A204.1 (cell line): ENCODE measurements at regions not wholly inside any gene's neighbourhood (a gene's known extent, or its start where the extent isn't known, plus 50 kb on each side); places are given as distances from the start of the nearest gene placed in this dataset.

Experiments
- FAIRE-seq: peaks from 2 replicates; lab custom pipeline; 2012; peaks lifted over from hg19 to GRCh38; lab: Jason Lieb, UNC

DNA sequence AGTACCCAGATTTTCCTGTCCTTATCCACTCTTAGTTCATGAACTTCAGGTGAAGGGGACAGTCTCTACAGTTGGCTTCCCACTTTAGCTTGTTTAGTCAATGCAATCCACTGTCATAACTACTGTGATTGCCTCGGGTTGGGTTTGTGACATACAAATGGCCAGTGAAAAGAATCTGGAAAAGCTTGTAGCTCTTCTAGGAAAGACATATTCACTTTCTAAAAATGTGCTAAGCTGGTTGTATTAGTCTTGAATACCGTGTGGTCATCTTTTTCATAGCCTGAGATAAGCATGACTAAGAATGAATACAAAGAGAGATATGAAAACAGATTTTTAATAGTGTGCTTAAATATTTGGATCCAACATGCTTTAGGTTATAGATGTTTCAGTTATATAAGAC is 1443.5 kb upstream of the IGFBP7 start:
- no peak for FAIRE-seq

DNA sequence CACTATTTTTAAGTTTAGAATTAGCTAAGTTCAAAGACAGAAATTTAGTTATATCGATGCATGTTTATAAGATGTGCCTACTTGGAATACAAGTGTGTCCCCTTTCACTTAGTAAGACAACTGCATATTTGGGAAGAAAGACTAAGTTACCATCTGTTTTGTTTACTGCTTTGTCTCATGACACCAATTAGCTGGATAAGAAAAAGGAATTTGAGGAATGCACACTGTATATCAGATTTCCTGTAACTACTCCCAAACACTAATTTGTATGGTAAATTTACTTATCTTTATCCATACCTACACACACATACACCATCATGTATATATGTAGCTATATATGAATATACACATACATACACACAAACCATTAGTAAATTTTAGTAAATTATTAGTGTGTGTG is 1442.8 kb upstream of the IGFBP7 start:
- no peak for FAIRE-seq

- FAIRE-seq = no peak
Observed at GRCh38 chr4:58551676-58552075, 1441.5 kb upstream of the IGFBP7 start.

GRCh38 chr4:58543465-58543864 is 1433.3 kb upstream of the IGFBP7 start:
- no peak for FAIRE-seq

- FAIRE-seq = no peak
Observed at GRCh38 chr4:58541926-58542325, 1431.7 kb upstream of the IGFBP7 start.

DNA sequence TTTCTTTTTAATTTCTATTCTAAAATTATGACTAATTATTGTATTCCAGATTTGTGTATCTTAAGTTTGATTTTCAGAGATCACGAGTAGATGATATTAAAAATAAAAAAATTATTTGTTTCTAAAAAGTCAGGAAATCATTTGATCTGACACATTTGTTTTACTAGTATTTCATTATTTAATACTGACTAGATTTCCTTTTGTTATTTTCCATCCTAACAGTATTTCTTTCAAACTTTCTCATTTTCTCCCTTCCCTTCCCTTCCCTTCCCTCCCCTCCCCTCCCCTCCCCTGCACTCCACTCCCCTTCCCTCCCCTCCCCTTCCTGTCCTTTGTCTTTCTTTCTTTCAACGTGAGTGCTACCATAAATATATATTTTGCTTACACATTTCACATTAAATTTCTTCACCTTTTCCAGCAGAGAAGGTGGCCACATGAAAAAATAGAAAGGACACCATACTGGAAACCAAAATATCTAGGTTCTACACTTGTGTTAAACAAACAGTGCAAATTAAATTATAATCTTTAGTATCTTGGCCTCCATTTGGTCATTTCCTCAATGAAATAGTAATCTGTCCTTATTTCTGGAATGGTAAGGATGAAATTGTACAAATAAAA is 1412.7 kb upstream of the IGFBP7 start:
- FAIRE-seq = peak; percentile 80

DNA sequence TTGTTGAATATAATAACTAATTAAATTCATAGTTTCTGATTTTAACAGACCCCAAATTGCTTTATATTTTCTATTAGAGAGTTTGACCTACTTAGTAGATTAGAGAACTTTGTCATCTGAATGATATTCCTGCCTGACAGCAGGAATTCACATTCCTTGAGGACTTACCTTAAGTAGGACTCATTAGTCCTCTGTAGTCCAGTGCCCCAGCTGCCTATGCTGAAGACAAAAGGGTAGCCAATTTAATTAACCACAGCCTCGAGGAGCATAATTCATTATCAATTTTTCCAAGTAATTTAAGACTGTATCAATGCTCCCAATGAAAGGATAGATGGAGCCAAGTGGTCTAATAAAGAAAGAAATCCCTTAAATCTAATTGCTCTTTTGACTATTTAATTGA is 1405.0 kb upstream of the IGFBP7 start:
- no peak for FAIRE-seq

GRCh38 chr4:58514299-58514698 is 1404.1 kb upstream of the IGFBP7 start:
- FAIRE-seq = peak; percentile 91

DNA sequence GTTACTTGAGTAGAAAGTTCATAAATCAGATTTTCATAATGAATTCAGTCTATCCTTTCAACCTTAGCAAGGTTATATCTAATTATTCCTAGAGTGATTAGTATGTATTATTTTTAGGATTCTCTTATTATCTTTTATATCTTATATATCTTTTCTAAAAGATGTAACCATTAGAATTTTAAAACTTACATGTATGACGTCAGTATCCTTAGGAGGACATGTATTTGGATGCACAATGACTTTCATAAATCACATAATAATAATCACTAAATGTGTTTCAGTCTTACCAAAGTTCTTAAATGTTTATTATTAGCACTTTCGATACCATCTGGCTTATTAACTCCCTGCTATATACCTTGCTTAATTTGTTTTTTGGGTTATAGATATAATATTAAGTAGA is 1400.5 kb upstream of the IGFBP7 start:
- no peak for FAIRE-seq

- no peak for FAIRE-seq
Observed at GRCh38 chr4:58507079-58507478, 1396.9 kb upstream of the IGFBP7 start.

- FAIRE-seq = no peak
Observed at GRCh38 chr4:58502839-58503238, 1392.7 kb upstream of the IGFBP7 start.

- no peak for FAIRE-seq
Observed at GRCh38 chr4:58499182-58499581, 1389.0 kb upstream of the IGFBP7 start.

- no peak for FAIRE-seq
Observed at GRCh38 chr4:58491620-58492019, 1381.4 kb upstream of the IGFBP7 start.

GRCh38 chr4:58477950-58478349 is 1367.8 kb upstream of the IGFBP7 start:
- no peak for FAIRE-seq

GRCh38 chr4:58477513-58477912 is 1367.3 kb upstream of the IGFBP7 start:
- no peak for FAIRE-seq

DNA sequence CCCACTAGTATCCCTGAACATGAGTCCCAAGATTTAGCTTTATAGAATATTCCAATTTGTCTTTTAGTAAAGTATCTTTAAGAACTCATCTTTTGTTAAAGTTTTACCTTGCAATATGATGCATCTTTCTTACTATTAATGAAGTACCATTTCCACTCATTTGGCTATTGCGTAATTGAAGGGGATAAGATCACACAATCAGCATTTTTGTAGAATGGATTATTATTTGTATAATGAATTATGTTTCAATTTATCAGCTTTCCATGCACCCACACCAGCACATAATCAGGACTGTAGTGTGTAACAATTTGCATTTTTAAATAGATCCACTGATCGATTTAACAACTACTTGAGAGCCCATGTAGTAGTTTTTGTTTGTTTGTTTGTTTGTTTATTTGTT is 1364.9 kb upstream of the IGFBP7 start:
- no peak for FAIRE-seq

GRCh38 chr4:58465031-58465430 is 1354.8 kb upstream of the IGFBP7 start:
- no peak for FAIRE-seq

GRCh38 chr4:58456727-58457384 is 1346.7 kb upstream of the IGFBP7 start:
- no peak for FAIRE-seq

GRCh38 chr4:58453956-58454355 is 1343.8 kb upstream of the IGFBP7 start:
- FAIRE-seq = no peak

GRCh38 chr4:58451707-58452106 is 1341.5 kb upstream of the IGFBP7 start:
- FAIRE-seq = no peak

DNA sequence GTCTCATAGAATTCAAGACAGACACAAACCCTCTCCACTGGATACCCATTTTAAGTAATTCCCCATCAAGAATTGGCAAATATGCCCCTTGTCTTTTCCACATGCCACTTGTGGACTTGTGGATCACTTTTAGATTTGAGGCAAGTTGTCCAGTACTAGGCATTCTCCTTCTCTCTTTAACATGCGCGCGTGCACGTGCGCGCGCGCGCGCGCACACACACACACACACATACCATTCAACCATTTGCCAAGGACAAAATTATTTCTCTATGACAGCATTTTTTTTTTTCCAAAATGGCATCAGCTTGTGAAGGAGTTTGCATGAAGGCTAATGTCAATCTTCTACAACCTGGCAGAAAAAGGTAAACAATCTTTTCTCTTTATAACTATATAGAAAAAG is 1325.7 kb upstream of the IGFBP7 start:
- no peak for FAIRE-seq

GRCh38 chr4:58413849-58414248 is 1303.7 kb upstream of the IGFBP7 start:
- FAIRE-seq = no peak

DNA sequence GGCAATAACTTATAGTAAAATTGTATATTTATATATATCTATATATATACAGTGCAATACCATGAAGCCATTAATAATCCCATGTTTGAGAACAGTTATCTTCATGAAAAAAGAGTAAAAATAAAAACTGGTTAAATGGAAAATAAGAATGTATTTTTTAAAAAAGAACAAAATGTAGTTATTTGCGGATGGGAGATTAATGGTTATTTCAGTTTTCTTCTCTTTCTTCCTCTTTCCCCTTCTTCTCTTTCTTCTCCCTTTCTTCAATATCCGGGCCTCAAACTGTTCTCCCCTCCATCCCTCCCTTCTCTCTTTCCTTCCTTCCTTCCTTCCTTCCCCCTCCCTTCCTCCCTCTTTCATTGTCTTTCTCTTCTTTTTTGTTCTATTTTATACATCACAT is 1301.7 kb upstream of the IGFBP7 start:
- no peak for FAIRE-seq

DNA sequence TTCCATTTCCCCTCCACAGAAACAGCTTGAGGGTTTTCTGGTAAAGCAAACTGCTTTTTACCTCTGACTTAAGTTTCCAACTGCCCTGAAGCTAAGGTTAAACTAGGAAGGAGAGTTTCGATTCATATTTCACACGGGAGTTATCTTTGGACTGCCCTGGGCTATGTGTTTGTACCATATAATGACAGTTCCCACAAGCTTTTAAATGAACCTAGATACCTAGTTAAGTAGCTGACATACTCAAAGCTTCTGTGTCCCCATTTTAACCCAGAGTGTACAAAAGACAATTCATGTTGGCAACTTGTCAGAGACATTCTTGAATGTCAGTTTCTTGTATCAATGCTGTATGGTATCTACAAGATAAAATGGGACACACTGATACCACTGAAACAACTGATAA is 1296.6 kb upstream of the IGFBP7 start:
- FAIRE-seq = no peak
